Suprapubic skin (tissue), 3 donors: ENCODE measurements at regions not wholly inside any gene's neighbourhood (a gene's known extent, or its start where the extent isn't known, plus 50 kb on each side); places are given as distances from the start of the nearest gene placed in this dataset.

Experiments
- EP300 ChIP-seq: sonication (generic); formaldehyde crosslinking; IDR thresholded peaks from one replicate; pipeline ENCODE4 v1.6.1; 2017; ENCODE audit warnings: antibody characterized with exemption
- POLR2A ChIP-seq, 2 donors: fragments of 450-650 bp; IDR thresholded peaks; one replicate each; pipeline ENCODE4 v1.6.1; 2017; ENCODE audit warnings: antibody characterized with exemption in 2 of 2, mild to moderate bottlenecking in 2 of 2, moderate library complexity in 2 of 2
- TF ChIP-seq, protein P1 (sequence below), 2 donors: fragments of 200-600 bp in 1 of 2; fragments of 450-650 bp in 1 of 2; sonication (generic) in 1 of 2; IDR thresholded peaks; one replicate each; pipeline ENCODE4 v1.5.1; 2016 to 2019; ENCODE audit warnings: antibody characterized with exemption in 2 of 2, mild to moderate bottlenecking in 1 of 2, moderate library complexity in 1 of 2

GRCh38 chr3:40642812-40643211, 118.1 kb downstream of the ZNF621 start:
- TF ChIP-seq, protein P1, sequence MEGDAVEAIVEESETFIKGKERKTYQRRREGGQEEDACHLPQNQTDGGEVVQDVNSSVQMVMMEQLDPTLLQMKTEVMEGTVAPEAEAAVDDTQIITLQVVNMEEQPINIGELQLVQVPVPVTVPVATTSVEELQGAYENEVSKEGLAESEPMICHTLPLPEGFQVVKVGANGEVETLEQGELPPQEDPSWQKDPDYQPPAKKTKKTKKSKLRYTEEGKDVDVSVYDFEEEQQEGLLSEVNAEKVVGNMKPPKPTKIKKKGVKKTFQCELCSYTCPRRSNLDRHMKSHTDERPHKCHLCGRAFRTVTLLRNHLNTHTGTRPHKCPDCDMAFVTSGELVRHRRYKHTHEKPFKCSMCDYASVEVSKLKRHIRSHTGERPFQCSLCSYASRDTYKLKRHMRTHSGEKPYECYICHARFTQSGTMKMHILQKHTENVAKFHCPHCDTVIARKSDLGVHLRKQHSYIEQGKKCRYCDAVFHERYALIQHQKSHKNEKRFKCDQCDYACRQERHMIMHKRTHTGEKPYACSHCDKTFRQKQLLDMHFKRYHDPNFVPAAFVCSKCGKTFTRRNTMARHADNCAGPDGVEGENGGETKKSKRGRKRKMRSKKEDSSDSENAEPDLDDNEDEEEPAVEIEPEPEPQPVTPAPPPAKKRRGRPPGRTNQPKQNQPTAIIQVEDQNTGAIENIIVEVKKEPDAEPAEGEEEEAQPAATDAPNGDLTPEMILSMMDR (IDR thresholded peaks at IDR 0.05), result no peak
- TF ChIP-seq POLR2A (IDR thresholded peaks at IDR 0.05) (no peak), EP300 (no peak)
